ENCODE measurements at regions not wholly inside any gene's neighbourhood (a gene's known extent, or its start where the extent isn't known, plus 50 kb on each side); places are given as distances from the start of the nearest gene placed in this dataset.

- TF ChIP-seq, protein P1, sequence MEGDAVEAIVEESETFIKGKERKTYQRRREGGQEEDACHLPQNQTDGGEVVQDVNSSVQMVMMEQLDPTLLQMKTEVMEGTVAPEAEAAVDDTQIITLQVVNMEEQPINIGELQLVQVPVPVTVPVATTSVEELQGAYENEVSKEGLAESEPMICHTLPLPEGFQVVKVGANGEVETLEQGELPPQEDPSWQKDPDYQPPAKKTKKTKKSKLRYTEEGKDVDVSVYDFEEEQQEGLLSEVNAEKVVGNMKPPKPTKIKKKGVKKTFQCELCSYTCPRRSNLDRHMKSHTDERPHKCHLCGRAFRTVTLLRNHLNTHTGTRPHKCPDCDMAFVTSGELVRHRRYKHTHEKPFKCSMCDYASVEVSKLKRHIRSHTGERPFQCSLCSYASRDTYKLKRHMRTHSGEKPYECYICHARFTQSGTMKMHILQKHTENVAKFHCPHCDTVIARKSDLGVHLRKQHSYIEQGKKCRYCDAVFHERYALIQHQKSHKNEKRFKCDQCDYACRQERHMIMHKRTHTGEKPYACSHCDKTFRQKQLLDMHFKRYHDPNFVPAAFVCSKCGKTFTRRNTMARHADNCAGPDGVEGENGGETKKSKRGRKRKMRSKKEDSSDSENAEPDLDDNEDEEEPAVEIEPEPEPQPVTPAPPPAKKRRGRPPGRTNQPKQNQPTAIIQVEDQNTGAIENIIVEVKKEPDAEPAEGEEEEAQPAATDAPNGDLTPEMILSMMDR (IDR thresholded peaks at IDR 0.05), result no peak
- no peak for TF ChIP-seq POLR2A (IDR thresholded peaks at IDR 0.05)
Measured at GRCh38 chr10:34954142-34954541, 136.0 kb downstream of the CUL2 start.

Data from tibial nerve (tissue), 3 donors.